DND-41 (cell line): ENCODE measurements at regions not wholly inside any gene's neighbourhood (a gene's known extent, or its start where the extent isn't known, plus 50 kb on each side); places are given as distances from the start of the nearest gene placed in this dataset.
"Not testable (repeated sequence)": the region's sequence is repeated elsewhere in the genome, so short reads cannot be mapped to it uniquely, and the experiment has no call there.

Experiments used
- ATAC-seq: fragments of 200-7000 bp; cut with Tn5 transposase; 3 replicates; pipeline ENCODE4 v1.9.1; 2021; ENCODE audit warnings: low read depth; ENCODE audit not compliant: insufficient read depth
- DNase-seq: peaks from one replicate; pipeline ENCODE4 v3.0.0-alpha.2; 2020
- H2AFZ ChIP-seq: 2 replicates; pipeline ENCODE4 v1.6.0; 2012; ENCODE audit warnings: low read depth, low read length
- H3K27ac ChIP-seq: 2 replicates; pipeline ENCODE4 v1.5.1; 2012; ENCODE audit warnings: low read length, inconsistent platforms
- H3K27me3 ChIP-seq: fragments of 200-600 bp; sonication (generic); 2 replicates; pipeline ENCODE4 v1.6.0; 2012; ENCODE audit warnings: low read length, mild to moderate bottlenecking, inconsistent platforms; ENCODE audit not compliant: insufficient read depth, poor library complexity
- H3K36me3 ChIP-seq: 2 replicates; pipeline ENCODE4 v1.5.1; 2012; ENCODE audit warnings: low read length, inconsistent platforms; ENCODE audit not compliant: insufficient read depth
- H3K4me1 ChIP-seq: 2 replicates; pipeline ENCODE4 v1.5.1; 2012; ENCODE audit warnings: mild to moderate bottlenecking, low read length; ENCODE audit not compliant: insufficient read depth
- H3K4me2 ChIP-seq: 2 replicates; pipeline ENCODE4 v1.6.0; 2012; ENCODE audit warnings: mild to moderate bottlenecking, moderate library complexity, low read length, inconsistent platforms; ENCODE audit not compliant: insufficient read depth
- H3K4me3 ChIP-seq, 2 experiments: fragments of 200-600 bp in 1 of 2; shearing (Covaris generic) in 1 of 2; 2 replicates each; pipeline ENCODE4 v1.5.1; 2012 to 2016; ENCODE audit warnings: inconsistent platforms in 2 of 2, low read length in 2 of 2, mild to moderate bottlenecking in 2 of 2, low read depth in 1 of 2, moderate library complexity in 1 of 2
- H3K79me2 ChIP-seq: 2 replicates; pipeline ENCODE4 v1.6.0; 2012; ENCODE audit warnings: low read length, inconsistent platforms; ENCODE audit not compliant: insufficient read depth
- H3K9ac ChIP-seq: 2 replicates; pipeline ENCODE4 v1.6.0; 2012; ENCODE audit warnings: low read depth, mild to moderate bottlenecking, inconsistent platforms, low read length, moderate library complexity
- H3K9me3 ChIP-seq: 2 replicates; pipeline ENCODE4 v1.5.1; 2012; ENCODE audit warnings: low read length, moderate library complexity, mild to moderate bottlenecking, inconsistent platforms; ENCODE audit not compliant: insufficient read depth, severe bottlenecking
- H4K20me1 ChIP-seq: 2 replicates; pipeline ENCODE4 v1.6.0; 2012; ENCODE audit warnings: low read length; ENCODE audit not compliant: insufficient read depth
- EZH2 ChIP-seq: IDR thresholded peaks from 3 replicates; pipeline ENCODE4 v1.6.1; 2012; ENCODE audit warnings: borderline replicate concordance, low read depth, mild to moderate bottlenecking, moderate library complexity, low read length, inconsistent platforms; ENCODE audit not compliant: severe bottlenecking
- TF ChIP-seq, protein P1 (sequence below): IDR thresholded peaks from 2 replicates; pipeline ENCODE4 v1.5.1; 2012; ENCODE audit warnings: borderline replicate concordance, low read length, moderate library complexity, mild to moderate bottlenecking; ENCODE audit not compliant: poor library complexity, severe bottlenecking; ENCODE audit errors: extremely low read depth

DNA sequence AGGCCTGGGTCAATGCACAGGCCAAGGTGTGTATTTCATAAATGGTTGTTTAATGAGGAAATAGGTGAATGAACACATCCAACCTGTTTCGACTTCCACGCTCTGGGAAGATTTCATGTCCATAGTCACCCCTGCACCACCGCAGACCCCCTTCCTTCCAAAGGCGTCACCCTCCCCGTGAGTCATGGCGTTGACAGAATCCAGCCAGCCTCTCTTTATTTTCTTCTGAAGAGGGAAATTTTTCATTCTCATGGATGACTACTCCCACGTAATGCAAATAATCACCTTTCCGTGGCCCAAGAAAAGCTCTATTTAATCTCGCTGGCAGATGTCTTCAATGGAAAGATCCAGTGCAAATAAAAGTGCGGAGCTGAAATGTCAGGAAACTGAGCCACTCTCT is 75.3 kb upstream of the FOXK1 start:
- no peak overlapping the region for H3K27ac ChIP-seq
- DNase-seq (no peak), ATAC-seq (no peak)
- no peaks in the 10 kb centered on the region for H3K4me1 ChIP-seq
- TF ChIP-seq, protein P1, sequence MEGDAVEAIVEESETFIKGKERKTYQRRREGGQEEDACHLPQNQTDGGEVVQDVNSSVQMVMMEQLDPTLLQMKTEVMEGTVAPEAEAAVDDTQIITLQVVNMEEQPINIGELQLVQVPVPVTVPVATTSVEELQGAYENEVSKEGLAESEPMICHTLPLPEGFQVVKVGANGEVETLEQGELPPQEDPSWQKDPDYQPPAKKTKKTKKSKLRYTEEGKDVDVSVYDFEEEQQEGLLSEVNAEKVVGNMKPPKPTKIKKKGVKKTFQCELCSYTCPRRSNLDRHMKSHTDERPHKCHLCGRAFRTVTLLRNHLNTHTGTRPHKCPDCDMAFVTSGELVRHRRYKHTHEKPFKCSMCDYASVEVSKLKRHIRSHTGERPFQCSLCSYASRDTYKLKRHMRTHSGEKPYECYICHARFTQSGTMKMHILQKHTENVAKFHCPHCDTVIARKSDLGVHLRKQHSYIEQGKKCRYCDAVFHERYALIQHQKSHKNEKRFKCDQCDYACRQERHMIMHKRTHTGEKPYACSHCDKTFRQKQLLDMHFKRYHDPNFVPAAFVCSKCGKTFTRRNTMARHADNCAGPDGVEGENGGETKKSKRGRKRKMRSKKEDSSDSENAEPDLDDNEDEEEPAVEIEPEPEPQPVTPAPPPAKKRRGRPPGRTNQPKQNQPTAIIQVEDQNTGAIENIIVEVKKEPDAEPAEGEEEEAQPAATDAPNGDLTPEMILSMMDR, result no peak
- no peak for TF ChIP-seq EZH2
- H3K4me3 ChIP-seq, result no peak overlapping the region
- H3K4me2 ChIP-seq, result no peak overlapping the region
- H4K20me1 ChIP-seq, result no peaks in the 10 kb centered on the region
- no peaks in the 10 kb centered on the region for H3K79me2 ChIP-seq
- no peaks in the 10 kb centered on the region for H3K27me3 ChIP-seq
- H2AFZ ChIP-seq, result no peak overlapping the region
- no peak overlapping the region for H3K9ac ChIP-seq
- no peaks in the 10 kb centered on the region for H3K36me3 ChIP-seq
- peaks cover 4% of the 10 kb centered on the region for H3K9me3 ChIP-seq

DNA sequence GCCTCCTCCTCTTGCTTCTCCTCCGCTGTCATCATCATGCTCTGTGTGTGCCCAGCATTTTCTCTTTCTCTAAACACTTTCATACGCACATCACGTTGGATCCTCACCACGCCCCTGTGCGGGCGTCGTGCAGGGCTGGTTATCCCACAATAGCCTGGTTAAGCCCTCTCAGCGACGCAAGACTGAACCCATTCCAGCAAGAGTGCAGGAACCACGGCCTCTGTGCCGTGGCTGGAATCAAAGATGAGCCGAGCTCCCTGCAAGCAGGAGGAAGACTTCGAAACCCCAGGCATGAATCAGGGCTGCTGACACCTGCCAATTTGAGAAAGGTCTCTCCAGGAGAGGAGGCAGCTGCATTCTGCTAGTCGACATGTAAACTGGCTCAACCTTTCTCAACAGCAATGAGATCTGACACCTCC is 74.8 kb upstream of the FOXK1 start:
- DNase-seq (no peak), ATAC-seq (no peak)
- TF ChIP-seq, protein P1, result no peak
- TF ChIP-seq EZH2, result no peak
- peaks cover 4% of the 10 kb centered on the region for H3K9me3 ChIP-seq
- no peak overlapping the region for H3K27ac ChIP-seq
- H4K20me1 ChIP-seq, result no peaks in the 10 kb centered on the region
- H2AFZ ChIP-seq, result no peak overlapping the region
- H3K4me1 ChIP-seq, result no peaks in the 10 kb centered on the region
- H3K79me2 ChIP-seq, result no peaks in the 10 kb centered on the region
- no peaks in the 10 kb centered on the region for H3K27me3 ChIP-seq
- no peak overlapping the region for H3K4me2 ChIP-seq
- no peaks in the 10 kb centered on the region for H3K36me3 ChIP-seq
- H3K4me3 ChIP-seq, result no peak overlapping the region
- H3K9ac ChIP-seq, result no peak overlapping the region

DNA sequence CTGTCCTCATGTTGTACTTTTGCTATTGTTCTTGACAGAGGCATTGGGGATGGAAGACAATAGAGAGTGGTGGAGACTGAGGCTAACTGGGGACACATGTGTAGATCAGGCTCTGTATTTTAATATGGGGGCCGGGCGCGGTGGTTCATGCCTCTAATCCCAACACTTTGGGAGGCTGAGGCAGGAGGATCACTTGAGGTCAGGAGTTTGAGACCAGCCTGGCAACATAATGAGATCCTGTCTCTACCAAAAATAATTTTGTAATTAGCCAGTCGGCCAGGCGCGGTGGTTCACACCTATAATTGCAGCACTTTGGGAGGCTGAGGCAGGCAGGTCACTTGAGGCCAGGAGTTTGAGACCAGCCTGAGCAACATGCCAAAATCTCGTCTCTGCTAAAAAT is 72.5 kb upstream of the FOXK1 start:
- H3K27ac ChIP-seq, H3K4me1 ChIP-seq, H3K36me3 ChIP-seq, H3K9ac ChIP-seq, H3K27me3 ChIP-seq, ATAC-seq, DNase-seq, H2AFZ ChIP-seq, H3K9me3 ChIP-seq, H3K4me2 ChIP-seq, H4K20me1 ChIP-seq, H3K4me3 ChIP-seq, H3K79me2 ChIP-seq: not testable (repeated sequence)

DNA sequence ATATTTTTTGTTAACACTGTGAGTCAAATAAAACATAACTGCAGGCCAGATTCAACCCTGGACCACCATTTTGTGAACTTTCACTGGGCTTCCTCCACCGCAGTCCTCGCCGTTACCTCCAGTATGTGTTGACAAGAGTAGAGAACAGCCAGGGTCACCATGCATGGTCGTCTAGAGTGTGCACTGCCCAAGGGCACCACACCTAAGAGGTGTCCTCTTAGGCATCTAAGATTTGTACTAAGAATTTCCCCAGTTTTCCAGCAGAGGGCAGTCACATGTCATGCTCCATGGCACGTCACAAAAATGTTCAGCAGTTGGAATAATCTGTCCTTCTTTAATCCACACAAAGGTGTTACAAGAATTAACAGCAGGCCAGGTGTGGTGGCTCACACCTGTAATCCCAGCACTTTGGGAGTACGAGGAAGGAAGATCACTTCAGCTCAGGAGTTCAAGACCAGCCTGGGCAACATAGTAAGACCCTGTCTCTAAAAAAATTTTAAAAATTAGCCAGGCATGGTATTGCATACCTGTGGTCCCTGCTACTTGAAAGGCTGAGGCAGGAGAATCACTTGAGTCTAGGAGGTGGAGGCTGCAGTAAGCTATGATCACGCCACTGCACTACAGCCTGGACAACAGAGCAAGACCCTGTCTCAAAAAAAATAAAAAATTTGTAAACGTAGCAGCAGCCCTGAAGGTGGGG is 71.2 kb upstream of the FOXK1 start:
- peak; percentile 79 for ATAC-seq

More for the DNA sequence above, 71.2 kb upstream of the FOXK1 start:
- no peak overlapping the region for H3K9ac ChIP-seq
- no peaks in the 10 kb centered on the region for H3K9me3 ChIP-seq
- peak; percentile 52 for DNase-seq
- no peaks in the 10 kb centered on the region for H3K27me3 ChIP-seq
- H3K4me2 ChIP-seq, result no peak overlapping the region
- H3K27ac ChIP-seq, result no peak overlapping the region
- no peak for TF ChIP-seq EZH2
- TF ChIP-seq, protein P1, result peak; percentile 82
- no peaks in the 10 kb centered on the region for H3K4me1 ChIP-seq
- H2AFZ ChIP-seq, result no peak overlapping the region
- H4K20me1 ChIP-seq, result no peaks in the 10 kb centered on the region
- no peak overlapping the region for H3K4me3 ChIP-seq
- H3K36me3 ChIP-seq, result no peaks in the 10 kb centered on the region
- H3K79me2 ChIP-seq, result no peaks in the 10 kb centered on the region
